CD4-positive, alpha-beta T cell treated with Interleukin-17A for 1 hour (primary cell): ENCODE measurements at regions not wholly inside any gene's neighbourhood (a gene's known extent, or its start where the extent isn't known, plus 50 kb on each side); places are given as distances from the start of the nearest gene placed in this dataset.

Source experiments
- DNase-seq: peaks from one replicate; pipeline ENCODE4 v3.0.0-alpha.2; 2020

- no peak for DNase-seq
These were observed 474.4 kb downstream of the INSC start for GRCh38 chr11:15589070-15589626.

- DNase-seq: no peak
These were observed 475.4 kb downstream of the INSC start for GRCh38 chr11:15590132-15590531.

- no peak for DNase-seq
These were observed 476.4 kb downstream of the INSC start for GRCh38 chr11:15591112-15591537.

DNA sequence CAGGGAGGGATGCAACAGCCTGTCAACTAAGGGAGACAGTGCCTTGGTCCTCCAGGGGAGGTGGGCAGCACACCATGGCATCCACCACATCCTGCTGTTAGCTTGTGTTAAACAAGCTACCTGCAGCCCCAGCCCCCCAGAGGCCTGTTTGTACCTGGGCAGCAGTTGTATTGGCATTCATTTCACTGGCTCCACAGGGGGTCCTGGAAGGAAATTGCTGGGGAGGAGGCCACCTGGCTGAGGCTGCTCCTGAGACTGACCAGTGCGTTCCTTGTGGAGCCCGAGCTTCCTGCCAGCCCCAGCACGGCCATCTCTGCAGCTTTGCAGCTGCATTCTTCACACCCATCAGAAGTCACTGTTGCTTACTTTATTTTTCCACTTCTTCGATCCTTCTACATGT, 479.9 kb downstream of the INSC start:
- DNase-seq: no peak

DNA sequence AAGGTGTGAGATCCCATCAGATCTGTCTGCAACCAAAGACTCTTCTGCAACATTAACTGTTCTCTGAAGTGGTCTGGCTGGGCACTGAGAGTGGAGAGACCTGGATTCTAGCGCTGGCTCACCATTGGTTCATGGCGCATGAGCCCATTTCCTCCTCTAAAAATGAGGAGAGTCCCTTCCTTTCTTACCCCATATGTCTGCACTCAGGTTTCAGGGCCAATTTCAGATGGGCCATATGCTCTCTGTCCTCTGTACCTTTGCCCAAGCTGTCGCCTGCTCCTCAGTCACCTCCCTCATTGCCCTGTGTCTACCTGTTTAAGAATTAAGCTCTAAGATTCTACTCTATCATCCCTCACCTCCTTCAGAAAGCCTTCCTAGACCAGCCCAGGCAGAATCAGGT, 484.7 kb downstream of the INSC start:
- DNase-seq: no peak

DNA sequence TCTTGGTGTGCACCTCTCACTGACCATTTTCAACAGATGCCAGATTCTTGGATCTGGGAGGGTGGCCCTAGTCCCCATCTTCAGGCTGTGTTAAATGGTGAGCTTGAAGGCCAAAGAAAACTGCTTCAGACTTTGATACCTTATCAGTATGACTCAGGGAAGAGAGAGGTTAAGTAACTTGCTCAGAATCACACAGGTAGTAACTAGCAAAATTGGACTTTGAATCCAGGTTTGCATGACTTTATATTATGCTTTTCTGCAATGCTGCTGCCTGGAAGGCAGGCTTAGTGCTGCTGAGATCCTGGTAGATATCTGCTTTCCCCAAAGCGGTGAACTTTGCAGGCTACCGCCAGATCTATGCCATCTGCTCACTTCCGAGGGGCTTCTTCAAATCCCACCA, 487.3 kb downstream of the INSC start:
- no peak for DNase-seq

- DNase-seq: no peak
These were observed 488.3 kb downstream of the INSC start for GRCh38 chr11:15602785-15603567.

GRCh38 chr11:15605094-15605493, 490.4 kb downstream of the INSC start:
- DNase-seq: no peak

DNA sequence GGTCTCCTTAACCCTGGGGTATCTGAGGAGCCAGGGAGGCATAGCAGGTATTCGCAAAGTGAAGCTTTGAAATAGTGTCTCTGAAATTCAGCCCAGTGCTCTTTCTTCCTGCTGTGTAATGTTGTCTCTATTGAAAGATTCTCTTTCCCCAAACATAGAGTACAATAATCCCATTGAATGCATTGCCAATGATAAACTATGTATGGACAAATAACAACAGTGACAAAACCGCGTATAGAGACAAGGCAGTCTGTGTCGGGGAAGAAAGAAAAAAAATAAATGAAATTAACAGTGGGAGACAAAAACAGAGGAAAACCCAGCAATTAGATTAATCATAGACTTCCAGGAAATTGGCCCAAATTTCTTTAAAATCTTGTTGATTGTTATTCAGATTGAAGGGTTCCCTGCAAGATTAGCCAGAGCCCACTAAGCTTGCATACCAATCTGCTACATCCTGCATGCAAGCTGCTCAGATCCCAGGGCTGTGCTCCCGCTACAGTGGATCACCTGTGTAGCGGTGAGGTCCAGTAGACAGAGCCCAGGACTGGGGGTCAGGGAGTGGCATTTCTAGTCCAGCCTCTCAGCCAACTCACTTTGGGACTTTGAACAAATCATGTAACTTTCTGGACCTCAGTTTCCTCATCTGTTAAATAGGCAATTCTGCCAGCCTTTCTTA, 492.8 kb downstream of the INSC start:
- DNase-seq: no peak

DNA sequence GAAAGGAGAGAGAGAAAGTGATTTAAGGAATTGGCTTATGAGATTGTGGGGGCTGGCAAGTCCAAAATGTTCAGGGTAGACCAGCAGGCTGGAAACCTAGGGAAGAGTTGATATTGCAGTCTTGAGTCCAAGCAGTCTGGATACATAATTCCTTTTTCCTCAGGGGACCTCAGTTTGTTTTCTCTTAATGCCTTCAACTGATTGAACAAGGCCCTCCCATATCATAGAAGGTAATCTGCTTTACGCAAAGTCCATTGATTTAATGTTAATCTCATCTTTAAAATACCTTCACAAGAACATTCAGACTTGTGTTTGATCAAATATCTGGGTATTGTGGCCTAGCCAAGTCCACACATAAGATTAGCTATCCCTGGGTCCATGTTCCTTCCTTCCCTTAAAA, 494.7 kb downstream of the INSC start:
- DNase-seq: no peak

DNA sequence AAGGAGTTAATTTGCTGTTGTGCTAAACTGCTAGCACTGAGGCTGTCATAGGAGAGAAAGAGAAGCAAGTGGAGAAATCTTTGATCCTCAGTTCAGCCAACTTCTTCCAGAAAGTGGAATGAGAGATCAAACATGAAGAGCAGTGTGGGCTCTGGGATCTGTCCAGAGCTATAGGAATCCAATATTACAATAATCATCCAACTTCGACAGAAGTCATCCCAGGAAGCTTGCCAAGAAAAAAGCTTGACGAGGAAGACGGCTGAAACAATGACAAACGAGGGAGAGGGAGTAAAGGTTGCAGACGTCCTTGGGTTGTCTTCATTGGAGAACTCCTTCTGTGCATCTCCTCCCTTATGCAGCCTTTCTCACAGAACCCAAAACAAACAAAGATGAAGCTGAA, 496.2 kb downstream of the INSC start:
- DNase-seq: no peak

- DNase-seq: no peak
These were observed 498.5 kb downstream of the INSC start for GRCh38 chr11:15613251-15613650.

GRCh38 chr11:15613789-15614188, 499.1 kb downstream of the INSC start:
- no peak for DNase-seq

DNA sequence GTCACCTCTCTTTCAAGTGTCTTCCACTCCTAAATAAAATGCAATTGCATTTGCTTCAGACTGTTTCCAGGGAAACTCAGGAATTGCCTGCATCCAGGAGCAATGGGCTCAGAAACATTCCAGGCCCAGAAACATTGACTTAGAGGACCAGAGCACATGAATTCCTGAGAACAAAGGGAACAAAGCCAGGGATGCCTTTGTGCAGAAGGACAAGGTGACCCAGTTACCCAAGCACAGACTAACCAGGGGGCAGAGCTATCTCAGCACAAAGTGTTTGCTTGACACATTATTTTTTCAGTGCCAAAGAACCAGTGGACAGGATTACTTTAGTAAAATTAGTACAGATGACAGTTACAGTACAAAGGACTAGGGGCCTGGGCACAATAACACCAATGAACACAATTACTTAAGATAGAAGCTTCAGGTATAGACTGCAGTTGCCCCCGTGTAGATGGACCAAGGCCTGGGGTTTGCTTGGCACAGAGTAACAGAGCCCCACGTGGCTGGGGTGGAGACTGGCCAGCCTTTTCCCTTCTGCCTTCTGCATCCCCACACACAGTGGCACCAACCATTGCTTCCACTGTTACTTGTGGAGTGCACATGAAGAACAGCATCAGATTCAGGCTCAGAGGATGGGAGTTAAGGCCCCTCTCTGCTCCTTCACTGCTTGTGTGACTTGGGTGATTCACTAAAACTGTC, 500.8 kb downstream of the INSC start:
- no peak for DNase-seq

GRCh38 chr11:15616130-15617105, 501.7 kb downstream of the INSC start:
- DNase-seq: no peak

DNA sequence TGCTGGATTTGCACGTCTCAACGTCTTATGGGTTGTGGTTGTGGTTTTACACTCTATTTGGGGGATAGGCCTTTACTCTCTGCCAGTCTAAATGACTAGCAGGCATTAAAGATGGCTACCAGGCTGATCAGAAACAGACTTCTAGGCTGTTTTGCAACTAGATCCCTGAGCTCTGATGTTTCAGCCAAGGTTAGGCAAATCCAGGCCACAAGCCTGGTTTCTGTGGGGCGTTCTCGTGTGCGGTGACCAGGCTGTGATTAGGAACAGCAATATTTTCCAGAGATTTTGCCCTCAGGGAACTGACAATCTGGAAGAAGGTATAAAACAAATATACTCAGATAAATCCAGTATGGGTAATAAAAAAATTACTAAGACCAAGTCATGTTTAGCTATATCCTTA, 502.4 kb downstream of the INSC start:
- DNase-seq: no peak

DNA sequence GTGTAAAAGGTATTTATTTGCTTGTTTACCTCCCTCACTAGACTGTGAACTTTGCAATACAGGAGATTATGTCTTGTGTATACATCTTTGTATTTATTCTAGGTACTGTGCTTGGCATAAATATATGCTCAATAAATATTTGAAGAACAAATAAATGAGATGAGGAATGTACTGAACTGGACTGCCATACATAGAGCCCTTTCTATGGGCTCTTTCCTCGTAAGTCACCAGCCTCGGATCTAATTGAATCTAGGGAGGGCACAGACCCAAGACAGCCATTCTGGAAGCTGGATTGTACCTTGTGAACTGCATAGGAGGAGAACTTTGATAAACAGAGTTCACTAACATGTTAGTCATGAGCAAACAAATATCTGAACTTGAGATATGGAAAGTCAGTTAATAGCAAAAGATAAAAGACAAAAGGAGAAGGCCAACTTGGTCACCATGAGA, 503.9 kb downstream of the INSC start:
- DNase-seq: no peak

DNA sequence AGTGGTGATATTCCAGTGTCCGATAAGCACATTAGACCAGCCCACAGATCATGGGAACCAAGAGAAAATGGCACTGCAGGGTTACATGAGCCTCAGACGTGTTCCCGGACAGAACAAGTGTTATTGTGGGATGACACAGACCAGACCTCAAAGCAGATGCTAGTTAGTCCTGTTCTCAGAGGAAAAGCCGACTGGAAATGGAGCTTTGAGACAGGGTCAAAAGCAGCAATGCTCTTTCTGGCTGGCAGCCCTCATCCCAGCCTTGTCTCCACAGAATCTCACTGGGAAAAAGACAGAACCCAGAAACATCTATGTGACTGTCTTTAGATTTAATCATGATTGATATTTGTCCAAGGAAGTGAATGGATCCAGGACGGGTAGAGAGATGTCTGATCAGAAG, 506.8 kb downstream of the INSC start:
- DNase-seq: no peak

DNA sequence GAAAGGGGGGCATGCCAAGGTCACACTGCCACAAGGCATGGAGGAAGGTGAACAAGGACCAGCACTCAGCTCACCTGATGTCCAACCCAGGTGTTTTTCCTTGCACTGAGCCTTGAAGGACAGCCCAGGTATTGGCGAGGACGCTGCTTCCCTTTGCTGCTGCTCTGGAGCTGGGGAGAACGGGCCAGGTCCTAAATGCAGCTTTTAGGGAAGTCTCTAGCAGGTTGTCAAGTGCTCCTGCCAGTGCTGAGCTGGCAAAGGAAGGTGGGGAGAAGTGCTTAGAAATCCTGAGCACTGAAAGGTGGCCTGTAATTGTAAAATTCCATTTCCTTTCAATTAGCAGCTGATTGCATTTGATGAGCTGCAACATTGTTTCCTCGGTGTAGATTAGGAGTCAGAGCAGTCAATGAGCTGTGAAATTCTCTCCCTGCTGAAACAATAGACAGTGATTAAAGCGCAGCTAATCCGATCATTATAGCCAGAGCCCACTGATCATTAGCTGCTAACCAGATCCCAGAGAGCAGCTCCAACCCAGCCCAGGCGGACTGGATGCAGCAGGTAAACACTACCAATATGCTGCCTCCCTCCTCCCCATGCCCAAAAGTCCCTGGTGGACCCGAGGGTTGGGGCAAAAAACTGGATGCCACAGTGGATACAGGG, 507.6 kb downstream of the INSC start:
- no peak for DNase-seq

DNA sequence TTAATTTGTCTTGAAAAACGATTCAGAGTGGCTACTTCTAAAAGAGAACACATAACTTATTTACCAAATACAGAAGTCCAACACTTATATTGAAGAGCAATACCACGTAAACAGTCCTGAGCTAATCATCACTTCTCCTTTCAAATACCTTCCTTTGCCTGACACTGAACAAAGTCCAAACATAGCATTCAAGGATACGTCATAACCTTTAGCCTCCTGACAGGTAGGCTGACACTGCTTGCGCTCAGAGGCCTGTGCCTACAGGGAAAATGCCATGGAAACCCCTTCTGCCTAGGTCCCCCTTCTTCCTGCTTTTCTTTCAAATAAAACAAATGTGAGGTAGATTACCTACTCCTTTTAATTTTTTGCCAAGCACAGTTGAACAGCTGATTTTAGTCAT, 510.0 kb downstream of the INSC start:
- DNase-seq: no peak

DNA sequence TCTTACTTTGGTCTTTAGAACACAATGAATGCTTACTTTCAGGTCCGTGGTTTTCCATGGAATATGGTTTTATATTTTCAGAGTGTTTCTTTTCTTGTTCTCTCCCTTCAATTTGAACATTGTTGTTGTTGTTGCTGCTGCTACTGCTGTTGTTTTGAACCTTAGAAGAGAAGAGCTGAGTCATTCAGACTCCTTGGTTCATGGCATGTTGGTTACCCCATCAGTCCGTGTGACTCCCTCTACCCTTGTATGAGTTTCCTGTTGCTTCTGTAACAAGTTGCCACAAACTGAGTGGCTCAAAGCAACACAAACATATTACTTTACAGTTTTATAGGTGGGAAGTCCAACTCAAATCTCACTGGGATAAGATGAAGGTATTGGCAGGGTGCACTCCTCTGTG, 511.0 kb downstream of the INSC start:
- no peak for DNase-seq

DNA sequence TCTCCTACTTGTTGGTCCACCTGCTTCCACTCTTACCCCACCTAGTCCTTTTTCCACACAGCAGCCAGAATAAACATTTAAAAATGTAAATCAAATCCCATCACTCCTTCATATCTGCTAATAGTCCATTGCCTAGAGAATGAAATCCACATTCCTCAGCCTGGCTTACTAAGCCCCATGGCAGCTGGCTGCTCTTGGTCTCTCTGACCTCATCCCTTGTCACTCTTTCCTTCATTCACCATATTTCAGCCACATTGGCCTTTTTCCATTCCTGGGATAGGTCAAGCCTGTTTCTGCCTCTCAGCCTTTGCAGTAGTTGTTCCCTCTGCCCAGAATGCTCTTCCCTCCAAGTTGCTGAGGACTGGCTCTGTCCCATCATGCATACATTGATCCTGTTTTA, 512.8 kb downstream of the INSC start:
- DNase-seq: no peak
